Body of pancreas (tissue), 4 donors: ENCODE measurements at regions not wholly inside any gene's neighbourhood (a gene's known extent, or its start where the extent isn't known, plus 50 kb on each side); places are given as distances from the start of the nearest gene placed in this dataset.
"Not testable (repeated sequence)": the region's sequence is repeated elsewhere in the genome, so short reads cannot be mapped to it uniquely, and the experiment has no call there.

ENCODE experiments used
- POLR2A ChIP-seq, 3 donors: fragments of 450-650 bp; IDR thresholded peaks; one replicate each; pipeline ENCODE4 v1.6.1; 2016; ENCODE audit warnings: antibody characterized with exemption in 3 of 3, mild to moderate bottlenecking in 2 of 3
- TF ChIP-seq, protein P1 (sequence below), 7 experiments: fragments of 450-650 bp in 4 of 7; fragments of 200-600 bp in 3 of 7; sonication (generic) in 3 of 7; IDR thresholded peaks; one replicate each; pipeline ENCODE4 v1.5.1; 2016 to 2019; ENCODE audit warnings: antibody characterized with exemption in 7 of 7

DNA sequence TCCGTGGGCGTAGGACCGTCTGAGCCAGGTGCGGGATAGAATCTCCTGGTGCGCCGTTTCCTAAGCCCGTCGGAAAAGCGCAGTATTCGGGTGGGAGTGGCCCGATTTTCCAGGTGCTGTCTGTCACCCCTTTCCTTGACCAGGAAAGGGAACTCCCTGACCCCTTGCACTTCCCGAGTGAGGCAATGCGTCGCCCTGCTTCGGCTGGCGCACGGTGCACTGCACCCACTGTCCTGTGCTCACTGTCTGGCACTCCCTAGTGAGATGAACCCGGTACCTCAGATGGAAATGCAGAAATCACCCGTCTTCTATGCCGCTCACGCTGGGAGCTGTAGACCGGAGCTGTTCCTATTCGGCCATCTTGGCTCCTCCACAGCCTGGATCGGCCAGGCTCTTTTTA lies 74.9 kb upstream of the LIFR start:
- TF ChIP-seq, protein P1, sequence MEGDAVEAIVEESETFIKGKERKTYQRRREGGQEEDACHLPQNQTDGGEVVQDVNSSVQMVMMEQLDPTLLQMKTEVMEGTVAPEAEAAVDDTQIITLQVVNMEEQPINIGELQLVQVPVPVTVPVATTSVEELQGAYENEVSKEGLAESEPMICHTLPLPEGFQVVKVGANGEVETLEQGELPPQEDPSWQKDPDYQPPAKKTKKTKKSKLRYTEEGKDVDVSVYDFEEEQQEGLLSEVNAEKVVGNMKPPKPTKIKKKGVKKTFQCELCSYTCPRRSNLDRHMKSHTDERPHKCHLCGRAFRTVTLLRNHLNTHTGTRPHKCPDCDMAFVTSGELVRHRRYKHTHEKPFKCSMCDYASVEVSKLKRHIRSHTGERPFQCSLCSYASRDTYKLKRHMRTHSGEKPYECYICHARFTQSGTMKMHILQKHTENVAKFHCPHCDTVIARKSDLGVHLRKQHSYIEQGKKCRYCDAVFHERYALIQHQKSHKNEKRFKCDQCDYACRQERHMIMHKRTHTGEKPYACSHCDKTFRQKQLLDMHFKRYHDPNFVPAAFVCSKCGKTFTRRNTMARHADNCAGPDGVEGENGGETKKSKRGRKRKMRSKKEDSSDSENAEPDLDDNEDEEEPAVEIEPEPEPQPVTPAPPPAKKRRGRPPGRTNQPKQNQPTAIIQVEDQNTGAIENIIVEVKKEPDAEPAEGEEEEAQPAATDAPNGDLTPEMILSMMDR (IDR thresholded peaks at IDR 0.05) = not testable (repeated sequence)
- TF ChIP-seq POLR2A (IDR thresholded peaks at IDR 0.05) = not testable (repeated sequence)
